H1 (cell line): ENCODE measurements at regions not wholly inside any gene's neighbourhood (a gene's known extent, or its start where the extent isn't known, plus 50 kb on each side); places are given as distances from the start of the nearest gene placed in this dataset.

Experiments used
- CTCF ChIA-PET: fragments of 300-600 bp; sonication (Branson Sonifier 250); formaldehyde crosslinking; loops from one replicate; lab custom pipeline; 2021; ENCODE audit not compliant: partially characterized antibody; lab: Charles Lee
- POLR2A ChIA-PET: fragments of 300-600 bp; sonication (Branson Sonifier 250); formaldehyde crosslinking; loops from one replicate; lab custom pipeline; 2021; ENCODE audit warnings: inconsistent platforms; ENCODE audit not compliant: partially characterized antibody; lab: Charles Lee
- DNase-seq, 2 experiments: peaks; one replicate each; pipeline versions ENCODE4 v3.0.0 to v3.0.0-alpha.2; 2010 to 2022; ENCODE audit warnings: low spot score in 2 of 2, low read depth in 1 of 2, mixed read lengths in 1 of 2
- FAIRE-seq: peaks from 2 replicates; lab custom pipeline; 2011; peaks lifted over from hg19 to GRCh38; lab: Jason Lieb, UNC
- H2AFZ ChIP-seq: 2 replicates; pipeline ENCODE4 v1.8.1; 2012; ENCODE audit warnings: low read length, inconsistent platforms
- H2AK5ac ChIP-seq: 2 replicates; pipeline ENCODE4 v1.6.1; 2013; ENCODE audit warnings: low read depth, low read length
- H2BK120ac ChIP-seq: replicated peaks from 2 replicates; pipeline ENCODE3; 2013; ENCODE audit warnings: low read depth, low read length, inconsistent platforms
- H2BK12ac ChIP-seq: 2 replicates; pipeline ENCODE4 v1.6.1; 2013; ENCODE audit warnings: low read depth, low read length
- H2BK15ac ChIP-seq: 2 replicates; pipeline ENCODE4 v1.6.1; 2013; ENCODE audit warnings: low read length
- H2BK20ac ChIP-seq: 2 replicates; pipeline ENCODE4 v1.6.1; 2013; ENCODE audit warnings: low read length
- H2BK5ac ChIP-seq: 2 replicates; pipeline ENCODE4 v1.6.1; 2013; ENCODE audit warnings: low read depth, low read length
- H3K14ac ChIP-seq: 2 replicates; pipeline ENCODE4 v1.6.1; 2013; ENCODE audit warnings: inconsistent platforms; ENCODE audit not compliant: insufficient read length
- H3K18ac ChIP-seq: 2 replicates; pipeline ENCODE4 v1.6.1; 2013; ENCODE audit warnings: low read length; ENCODE audit errors: extremely low read depth
- H3K23ac ChIP-seq: 2 replicates; pipeline ENCODE4 v1.6.1; 2013; ENCODE audit warnings: inconsistent platforms; ENCODE audit not compliant: insufficient read length
- H3K23me2 ChIP-seq: 2 replicates; pipeline ENCODE4 v1.6.1; 2013; ENCODE audit warnings: low read depth, low read length
- H3K27ac ChIP-seq: 2 replicates; pipeline ENCODE4 v1.6.1; 2011; ENCODE audit warnings: low read depth, low read length, inconsistent platforms
- H3K27me3 ChIP-seq, 4 experiments: replicated peaks in 1 of 4; 1 replicate in 1 of 4; 2 replicates in 3 of 4; pipeline versions ENCODE4 v1.6.1 to v1.8.1; 2011 to 2013; ENCODE audit warnings: low read length in 3 of 4, mild to moderate bottlenecking in 3 of 4, inconsistent platforms in 2 of 4, mixed read lengths in 2 of 4, moderate library complexity in 1 of 4; ENCODE audit not compliant: control insufficient read depth in 3 of 4, insufficient read depth in 3 of 4; ENCODE audit errors: extremely low read depth in 1 of 4
- H3K36me3 ChIP-seq, 4 experiments: 2 replicates each; pipeline versions ENCODE4 v1.6.1 to v1.8.1; 2011 to 2013; ENCODE audit warnings: mild to moderate bottlenecking in 4 of 4, low read length in 3 of 4, moderate library complexity in 2 of 4, control low read depth in 1 of 4, inconsistent platforms in 1 of 4; ENCODE audit not compliant: insufficient read depth in 4 of 4, control insufficient read depth in 2 of 4
- H3K4ac ChIP-seq: replicated peaks from 2 replicates; pipeline ENCODE3; 2013; ENCODE audit warnings: low read length, low read depth, mixed read lengths, inconsistent platforms; ENCODE audit not compliant: insufficient read length
- H3K4me1 ChIP-seq, 4 experiments: replicated peaks in 1 of 4; 1 replicate in 1 of 4; 2 replicates in 3 of 4; pipeline versions ENCODE4 v1.6.1 to v1.8.1; 2011 to 2013; ENCODE audit warnings: low read length in 3 of 4, inconsistent platforms in 2 of 4, mixed read lengths in 1 of 4; ENCODE audit not compliant: insufficient read depth in 4 of 4, control insufficient read depth in 3 of 4
- H3K4me2 ChIP-seq, 2 experiments: 2 replicates each; pipeline versions ENCODE4 v1.6.1 to v1.8.1; 2011 to 2013; ENCODE audit warnings: low read depth in 2 of 2, low read length in 2 of 2, control low read depth in 1 of 2, inconsistent platforms in 1 of 2, mild to moderate bottlenecking in 1 of 2; ENCODE audit not compliant: insufficient read depth in 1 of 2
- H3K4me3 ChIP-seq, 4 experiments: fragments of 200-600, 300-600 bp in 1 of 4; sonication (generic), shearing (Covaris generic), sonication (Bioruptor Twin) in 1 of 4; 2 replicates each; pipeline versions ENCODE4 v1.5.1 to v1.8.1; 2011 to 2016; ENCODE audit warnings: low read length in 4 of 4, low read depth in 3 of 4, control low read depth in 2 of 4, inconsistent platforms in 2 of 4, mild to moderate bottlenecking in 2 of 4, mixed read lengths in 1 of 4, moderate library complexity in 1 of 4; ENCODE audit not compliant: insufficient read depth in 2 of 4; ENCODE audit errors: extremely low read depth in 1 of 4
- H3K56ac ChIP-seq: replicated peaks from 2 replicates; pipeline ENCODE3; 2013; ENCODE audit warnings: low read depth, mild to moderate bottlenecking, mixed read lengths, low read length, inconsistent platforms; ENCODE audit not compliant: insufficient read length
- H3K79me1 ChIP-seq: 2 replicates; pipeline ENCODE4 v1.6.1; 2013; ENCODE audit warnings: low read depth, low read length, control low read depth
- H3K79me2 ChIP-seq, 2 experiments: 2 replicates each; pipeline versions ENCODE4 v1.6.1 to v1.8.1; 2012 to 2013; ENCODE audit warnings: low read length in 2 of 2, mild to moderate bottlenecking in 2 of 2, inconsistent platforms in 1 of 2; ENCODE audit not compliant: insufficient read depth in 2 of 2, control insufficient read depth in 1 of 2
- H3K9ac ChIP-seq, 4 experiments: replicated peaks in 1 of 4; 1 replicate in 1 of 4; 2 replicates in 3 of 4; pipeline versions ENCODE4 v1.6.1 to v1.8.1; 2011 to 2013; ENCODE audit warnings: low read depth in 3 of 4, low read length in 3 of 4, control low read depth in 2 of 4, mild to moderate bottlenecking in 2 of 4, moderate library complexity in 2 of 4, inconsistent platforms in 1 of 4; ENCODE audit errors: extremely low read depth in 1 of 4
- H3K9me3 ChIP-seq, 2 experiments: 2 replicates each; pipeline versions ENCODE4 v1.6.1 to v1.8.1; 2012 to 2013; ENCODE audit warnings: mild to moderate bottlenecking in 2 of 2, moderate library complexity in 2 of 2, control low read depth in 1 of 2, inconsistent platforms in 1 of 2, low read depth in 1 of 2, low read length in 1 of 2, mixed read lengths in 1 of 2; ENCODE audit not compliant: insufficient read depth in 2 of 2
- H4K20me1 ChIP-seq, 2 experiments: replicated peaks in 1 of 2; 2 replicates each; pipeline versions ENCODE3 to v1.8.1; 2011 to 2013; ENCODE audit warnings: inconsistent platforms in 2 of 2, low read length in 2 of 2, mild to moderate bottlenecking in 1 of 2; ENCODE audit not compliant: insufficient read depth in 2 of 2, control insufficient read depth in 1 of 2
- H4K5ac ChIP-seq: 2 replicates; pipeline ENCODE4 v1.6.1; 2013; ENCODE audit warnings: low read length, low read depth, mixed read lengths, inconsistent platforms; ENCODE audit not compliant: insufficient read length
- H4K8ac ChIP-seq: 2 replicates; pipeline ENCODE4 v1.8.0; 2013; ENCODE audit warnings: mild to moderate bottlenecking, moderate library complexity, low read length, inconsistent platforms; ENCODE audit not compliant: insufficient read depth; ENCODE audit errors: extremely low read depth
- H4K91ac ChIP-seq: replicated peaks from 2 replicates; pipeline ENCODE3; 2013; ENCODE audit warnings: low read length, mixed read lengths, inconsistent platforms; ENCODE audit not compliant: insufficient read length
- NRF1 ChIP-seq: IDR thresholded peaks from 2 replicates; pipeline ENCODE4 v1.6.1; 2011; ENCODE audit warnings: mild to moderate bottlenecking, low read depth, low read length, improper control_type of control experiment
- POLR2AphosphoS5 ChIP-seq: IDR thresholded peaks from 2 replicates; pipeline ENCODE4 v1.6.1; 2011; ENCODE audit warnings: low read depth, low read length
- SUZ12 ChIP-seq: fragments of 200-600 bp; sonication (generic); IDR thresholded peaks from 2 replicates; pipeline ENCODE4 v1.6.1; 2012; ENCODE audit warnings: mild to moderate bottlenecking, inconsistent platforms, low read length, moderate library complexity, mixed read lengths
- USF2 ChIP-seq: IDR thresholded peaks from 2 replicates; pipeline ENCODE4 v1.6.1; 2011; ENCODE audit warnings: low read length, improper control_type of control experiment
- YY1 ChIP-seq: IDR thresholded peaks from 2 replicates; pipeline ENCODE4 v1.6.1; 2011; ENCODE audit warnings: low read depth, mild to moderate bottlenecking, low read length
- WGBS, 2 experiments: shearing (Covaris generic) in 1 of 2; methylation state at CpG; one replicate each; pipeline versions ENCODE4 v1.1.6 to v1.1.7; 2013 to 2015; ENCODE audit warnings: low lambda C conversion rate in 2 of 2, mixed read lengths in 2 of 2, inconsistent platforms in 1 of 2, low coverage in 1 of 2, missing lambda C conversion rate in 1 of 2; ENCODE audit not compliant: insufficient replicate concordance in 2 of 2, insufficient coverage in 1 of 2, insufficient read length in 1 of 2; ENCODE audit errors: extremely low coverage in 1 of 2, missing lambda C conversion rate in 1 of 2; 5-methylcytosine and 5-hydroxymethylcytosine counted together

GRCh38 chr13:38166116-38166515 lies 183.5 kb upstream of the UFM1 start:
- Histone ChIP-seq H3K56ac (no peak overlapping the region), H3K27ac (no peak overlapping the region), H3K14ac (no peak overlapping the region), H2AFZ (peak overlapping the region; percentile 71; the same call in 1 of the 2 replicates), H3K79me1 (no peaks in the 10 kb centered on the region), H2AK5ac (no peak overlapping the region), H4K20me1 (no peaks in the 10 kb centered on the region), H3K9ac (no peak overlapping the region), H4K91ac (no peak overlapping the region), H3K4me3 (no peak overlapping the region), H2BK5ac (no peak overlapping the region), H3K23ac (no peak overlapping the region)
- POLR2A ChIA-PET = no interaction called here
- no peak for DNase-seq
- no peak for FAIRE-seq
- WGBS, 2 experiments = 88% methylated on average over 2 of the region's 2 CpGs; no CpG with 5 or more reads in 1 of the 2 experiments
- TF ChIP-seq NRF1 = no peak
- TF ChIP-seq YY1 = no peak
- TF ChIP-seq SUZ12 = no peak
- no peak for TF ChIP-seq POLR2AphosphoS5
- TF ChIP-seq USF2 = no peak
- TF ChIP-seq, all 59 proteins: peak for 0
- Histone ChIP-seq H3K4me2 (no peak overlapping the region), H3K27me3 (no peaks in the 10 kb centered on the region), H2BK12ac (no peak overlapping the region), H3K79me2 (no peaks in the 10 kb centered on the region), H3K23me2 (no peaks in the 10 kb centered on the region), H2BK20ac (no peak overlapping the region), H3K4me1 (no peaks in the 10 kb centered on the region), H3K36me3 (no peaks in the 10 kb centered on the region), H4K8ac (no peak overlapping the region), H2BK120ac (no peak overlapping the region), H3K9me3 (no peaks in the 10 kb centered on the region), H2BK15ac (no peak overlapping the region), H3K18ac (no peak overlapping the region), H4K5ac (no peak overlapping the region), H3K4ac (no peak overlapping the region)
- CTCF ChIA-PET = interaction anchor here (0.5 kb wide), 1 partner anchor 112 kb away, joined by 3 read pairs; no protein-coding TSS in a partner anchor
